Fibroblast of skin of left quadriceps (primary cell): ENCODE measurements at regions not wholly inside any gene's neighbourhood (a gene's known extent, or its start where the extent isn't known, plus 50 kb on each side); places are given as distances from the start of the nearest gene placed in this dataset.
"Not testable (repeated sequence)": the region's sequence is repeated elsewhere in the genome, so short reads cannot be mapped to it uniquely, and the experiment has no call there.

Experiments used
- DNase-seq, 2 experiments: peaks; one replicate each; pipeline ENCODE4 v3.0.0-alpha.2; 2013; ENCODE audit warnings: low read depth in 2 of 2

- DNase-seq, result peak; percentile 87 to 89
These were observed 52.5 kb upstream of the ROPN1B start for GRCh38 chr3:125916376-125916978.

- peak; percentile 71 to 74 for DNase-seq
These were observed 51.9 kb upstream of the ROPN1B start for GRCh38 chr3:125917020-125917549.

- not testable (repeated sequence) for DNase-seq
These were observed 51.0 kb upstream of the ROPN1B start for GRCh38 chr3:125918024-125918423.

- DNase-seq, result not testable (repeated sequence)
These were observed 50.5 kb upstream of the ROPN1B start for GRCh38 chr3:125918451-125918850.

- DNase-seq, result not testable (repeated sequence)
These were observed 50.1 kb upstream of the ROPN1B start for GRCh38 chr3:125918866-125919265.
